NCI-H526 (cell line): ENCODE measurements at regions not wholly inside any gene's neighbourhood (a gene's known extent, or its start where the extent isn't known, plus 50 kb on each side); places are given as distances from the start of the nearest gene placed in this dataset.
"Not testable (repeated sequence)": the region's sequence is repeated elsewhere in the genome, so short reads cannot be mapped to it uniquely, and the experiment has no call there.

Experiments
- DNase-seq, 2 experiments: peaks; one replicate each; lab custom pipeline; 2025; lab: John Stamatoyannopoulos, UW

DNA sequence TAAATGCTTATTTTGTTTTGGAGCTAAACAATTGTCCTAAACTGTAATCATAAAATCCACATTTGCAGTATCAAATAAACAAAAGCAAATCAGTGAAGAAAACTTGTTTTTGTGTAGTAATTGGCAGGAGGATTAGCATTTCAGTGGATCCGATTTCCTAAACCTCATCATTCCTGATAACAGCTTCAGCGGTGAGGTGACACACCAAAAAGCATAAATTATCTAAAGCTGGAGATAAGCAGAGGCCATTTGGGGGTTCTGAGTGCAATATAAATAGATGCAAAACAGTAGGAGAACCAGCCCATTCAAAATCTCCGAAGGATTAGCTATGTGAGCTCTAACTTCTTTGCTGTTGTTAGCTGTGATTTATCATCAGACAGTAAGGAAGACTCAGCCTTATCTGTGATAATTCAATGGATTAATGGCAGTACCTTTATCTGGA is 235.8 kb downstream of the EPHA7 start:
- peak in 1 of 2 experiments; percentile 19 for DNase-seq

DNA sequence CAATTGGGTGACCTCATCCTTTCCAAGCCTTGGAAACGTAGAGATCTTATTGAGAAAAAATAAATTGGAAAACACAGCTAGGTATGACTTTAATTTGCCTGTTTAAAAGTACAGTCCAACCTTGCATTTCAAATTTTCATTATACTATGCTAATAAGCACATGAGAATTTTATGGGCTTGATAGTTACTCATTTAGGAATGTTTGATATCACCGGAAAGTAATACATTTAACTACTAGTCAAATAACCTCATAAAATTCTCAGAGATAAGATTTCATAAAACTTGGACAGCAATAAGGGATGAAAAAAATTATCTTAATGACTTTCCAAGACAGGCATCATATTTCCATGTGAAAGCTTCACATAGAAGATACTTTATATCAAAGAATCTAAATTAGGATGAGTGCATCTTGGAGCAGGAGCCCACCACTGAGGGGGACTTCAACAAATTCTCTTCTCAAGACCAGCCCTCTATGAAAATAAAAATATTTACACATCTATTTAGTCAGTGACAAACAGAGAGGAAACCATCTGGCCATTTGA is 236.3 kb downstream of the EPHA7 start:
- peak; percentile 10 to 27 for DNase-seq

DNA sequence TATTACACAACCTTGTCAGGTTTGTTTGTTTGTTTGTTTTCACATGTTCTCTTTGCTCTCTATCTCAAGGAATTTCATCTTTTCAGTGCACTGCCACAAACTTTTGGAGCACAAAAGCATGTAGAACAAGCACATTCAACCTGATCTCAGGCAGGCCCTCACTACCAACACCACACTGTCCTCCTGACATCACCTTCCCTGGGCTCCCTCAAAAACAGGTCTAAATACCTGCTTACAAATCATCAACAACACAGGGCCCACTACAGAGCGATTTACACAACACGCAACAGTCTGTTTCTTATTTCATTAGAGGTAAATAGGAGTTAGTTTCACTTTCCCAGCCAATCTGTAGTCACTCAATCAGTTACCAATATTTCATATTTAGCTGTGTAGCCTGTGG is 241.4 kb downstream of the EPHA7 start:
- no peak for DNase-seq

DNA sequence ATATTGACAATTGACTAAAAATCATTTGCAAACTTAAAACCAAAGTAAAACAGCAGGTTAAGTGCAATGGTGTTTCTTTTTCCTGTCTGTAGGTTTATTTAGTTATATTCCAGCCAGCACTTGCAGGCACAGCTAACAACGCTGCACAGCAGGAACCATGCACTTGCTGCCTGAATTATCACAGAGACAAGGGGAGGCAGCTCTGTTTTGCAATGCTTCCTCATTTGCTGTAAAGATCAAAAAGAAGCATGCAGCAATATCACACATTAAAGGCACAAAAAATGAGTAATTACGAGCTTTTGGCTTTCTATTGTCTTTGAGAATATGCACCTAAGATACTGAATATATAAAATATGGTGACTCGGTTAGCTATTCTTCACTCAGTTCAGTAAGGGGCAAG is 241.9 kb downstream of the EPHA7 start:
- no peak for DNase-seq

DNA sequence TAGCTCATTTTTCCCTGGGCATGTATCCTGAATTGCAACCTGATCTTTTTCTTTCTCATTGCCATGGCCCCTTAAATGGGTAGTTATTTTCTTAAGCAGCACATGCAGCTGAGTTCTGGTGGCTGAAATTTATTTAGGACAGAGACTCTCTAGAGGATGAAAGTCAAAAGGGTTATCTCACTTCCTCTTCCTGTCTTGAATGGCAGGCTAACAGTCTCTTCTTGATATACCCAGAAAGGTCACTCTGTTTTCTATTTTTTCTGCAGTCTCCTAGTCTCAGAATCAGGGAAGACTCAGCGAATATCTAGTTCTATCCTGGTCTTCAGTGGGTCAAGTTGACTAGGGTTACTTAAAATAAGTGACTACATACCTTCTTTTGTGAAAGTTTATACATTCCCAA is 243.3 kb downstream of the EPHA7 start:
- no peak for DNase-seq

DNA sequence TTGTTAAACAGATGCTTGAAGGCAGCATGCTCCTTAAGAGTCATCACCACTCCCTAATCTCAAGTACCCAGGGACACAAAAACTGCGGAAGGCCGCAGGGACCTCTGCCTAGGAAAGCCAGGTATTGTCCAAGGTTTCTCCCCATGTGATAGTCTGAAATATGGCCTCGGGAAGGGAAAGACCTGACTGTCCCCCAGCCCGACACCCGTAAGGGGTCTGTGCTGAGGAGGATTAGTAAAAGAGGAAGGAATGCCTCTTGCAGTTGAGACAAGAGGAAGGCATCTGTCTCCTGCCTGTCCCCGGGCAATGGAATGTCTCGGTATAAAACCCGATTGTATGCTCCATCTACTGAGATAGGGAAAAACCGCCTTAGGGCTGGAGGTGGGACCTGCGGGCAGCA is 245.8 kb downstream of the EPHA7 start:
- DNase-seq = not testable (repeated sequence)

DNA sequence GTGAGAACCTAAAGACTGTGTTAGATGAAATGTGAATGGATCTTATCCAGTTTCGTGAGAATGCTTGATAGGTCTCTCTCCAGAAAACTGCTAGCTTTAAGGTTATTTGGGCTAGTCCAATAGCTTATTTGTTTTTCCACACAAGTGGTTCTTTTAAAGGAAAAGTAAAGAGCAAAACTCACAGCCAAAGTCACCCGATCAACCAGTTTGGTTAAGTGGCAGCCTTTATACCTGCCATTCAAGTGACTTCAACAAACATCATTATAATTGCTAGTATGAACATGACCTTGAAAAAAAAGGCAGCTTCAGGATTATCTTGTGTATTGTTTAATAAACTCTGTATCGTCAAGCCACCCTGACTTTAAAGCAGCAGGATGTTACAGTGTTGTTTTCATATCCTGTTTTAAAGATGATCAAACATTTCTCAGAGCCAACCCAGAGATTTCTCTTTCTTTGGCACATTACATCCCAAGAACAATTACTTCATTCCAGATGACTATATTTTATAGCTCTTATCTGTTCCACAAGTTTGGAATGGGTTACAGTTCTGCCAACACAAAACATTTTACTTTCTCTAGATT is 253.4 kb downstream of the EPHA7 start:
- DNase-seq = no peak

DNA sequence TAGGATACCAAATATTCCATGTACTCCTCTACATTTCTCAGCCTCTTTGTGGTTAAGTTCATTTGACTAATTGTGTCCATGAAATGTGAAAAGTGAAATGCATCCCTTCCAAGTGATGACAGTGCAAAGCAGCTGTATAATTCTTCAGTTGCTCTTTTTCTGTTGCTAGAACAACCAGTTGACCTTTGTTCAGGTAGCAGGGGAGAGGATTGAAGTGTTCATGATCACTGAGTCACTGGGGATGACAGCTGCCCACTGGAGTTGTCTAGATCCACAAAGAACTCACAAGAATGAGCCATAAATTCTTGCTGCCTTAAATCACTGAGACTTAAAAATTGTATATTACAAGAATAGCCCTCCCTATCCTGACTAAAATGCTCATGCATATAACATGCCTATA is 254.6 kb downstream of the EPHA7 start:
- peak; percentile 90 to 94 for DNase-seq

DNA sequence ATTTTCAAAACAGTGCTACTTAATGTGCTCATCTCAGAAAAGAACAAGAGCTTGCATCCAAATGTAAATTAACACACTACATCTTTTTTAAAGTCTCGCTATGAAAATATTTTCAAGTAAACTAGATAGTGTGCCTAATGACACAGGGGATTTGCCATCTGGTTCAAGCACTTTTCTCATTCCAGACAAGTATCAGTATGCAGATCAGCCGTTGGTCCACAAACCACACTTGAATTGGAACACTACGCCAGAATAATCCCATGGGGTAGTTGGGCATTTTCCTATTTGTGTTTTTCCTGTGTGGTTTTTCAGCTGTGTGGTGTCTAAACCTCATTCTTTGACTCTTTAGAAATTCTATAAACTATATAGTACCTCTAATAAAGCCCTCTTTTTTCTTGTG is 256.2 kb downstream of the EPHA7 start:
- DNase-seq = peak; percentile 19 to 63

DNA sequence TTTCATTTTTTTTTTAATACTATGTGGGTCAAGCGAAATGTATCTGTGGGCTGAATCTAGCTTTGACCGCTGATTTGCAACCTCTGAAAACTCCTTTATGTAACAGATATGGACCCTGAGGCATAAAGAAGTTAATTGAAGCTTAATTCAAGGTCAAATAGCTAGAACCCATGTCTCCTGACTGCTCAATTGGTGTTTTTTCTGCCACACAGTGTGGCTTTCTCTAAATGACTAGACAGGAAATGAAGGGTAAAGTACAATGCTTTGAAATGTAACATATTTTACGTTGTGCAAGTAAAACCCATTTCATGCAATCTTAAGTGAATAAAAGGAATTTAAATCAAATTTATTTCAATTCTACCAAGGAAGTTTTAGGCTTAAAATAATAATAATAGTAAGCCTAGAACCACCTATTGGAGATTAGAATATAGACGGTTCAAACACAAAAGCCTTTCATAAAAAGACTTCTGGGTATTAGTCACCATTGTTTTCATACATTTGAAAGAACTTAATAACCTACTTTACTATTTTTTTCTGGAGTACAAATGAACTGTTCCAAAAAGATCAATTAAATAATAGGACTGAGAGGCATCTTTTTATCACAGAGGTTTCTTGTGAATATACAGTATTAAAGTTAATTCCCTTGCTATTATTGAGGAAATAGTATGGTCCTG is 279.8 kb downstream of the EPHA7 start:
- DNase-seq = no peak

DNA sequence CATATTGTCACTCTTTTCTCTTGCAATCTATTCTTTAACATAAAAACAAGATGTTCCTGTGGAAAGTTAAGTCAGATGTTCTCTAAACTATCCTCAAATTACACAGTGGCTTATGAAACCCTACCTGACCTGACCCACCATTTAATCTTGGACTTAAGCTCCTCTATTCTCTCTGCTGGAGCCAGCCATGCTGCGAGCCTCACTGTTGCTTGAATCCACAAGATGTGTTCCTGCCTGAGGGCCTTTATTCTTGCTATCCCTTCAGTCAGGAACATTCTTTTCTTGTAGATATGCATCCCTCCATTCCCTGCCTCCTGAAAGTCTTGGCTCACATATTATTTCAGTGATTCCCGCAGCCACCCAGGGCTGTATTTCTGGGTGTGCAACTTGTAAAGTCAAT is 283.2 kb downstream of the EPHA7 start:
- no peak for DNase-seq

DNA sequence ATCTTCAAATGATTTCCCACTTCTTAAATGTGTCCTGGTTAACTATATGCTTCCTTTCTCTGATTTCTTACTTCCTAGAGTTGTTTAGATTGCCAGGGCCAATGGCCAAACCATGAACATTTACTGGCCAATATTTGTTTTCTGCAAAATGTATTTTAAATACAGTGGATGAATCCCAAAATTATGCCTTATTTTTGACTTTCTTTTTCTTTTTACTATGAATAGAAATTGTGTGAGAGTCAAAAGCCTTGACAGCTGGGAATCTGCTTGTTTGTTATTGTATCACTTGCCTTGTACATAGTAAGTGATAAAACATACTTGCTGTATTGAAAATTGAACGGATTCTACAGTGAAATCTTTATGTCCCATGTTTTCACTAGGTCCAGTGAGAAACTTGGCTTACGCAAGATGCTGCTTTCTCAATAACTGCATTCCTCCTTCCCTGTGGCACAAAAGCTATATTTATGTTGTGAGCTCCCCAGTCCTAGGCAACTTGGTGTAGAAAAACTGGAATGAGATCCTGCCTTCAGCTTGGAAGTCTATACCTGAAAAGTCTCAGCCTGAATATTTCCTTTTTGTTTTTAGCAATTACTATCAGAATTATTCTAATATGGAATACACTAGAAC is 295.2 kb downstream of the EPHA7 start:
- no peak for DNase-seq

DNA sequence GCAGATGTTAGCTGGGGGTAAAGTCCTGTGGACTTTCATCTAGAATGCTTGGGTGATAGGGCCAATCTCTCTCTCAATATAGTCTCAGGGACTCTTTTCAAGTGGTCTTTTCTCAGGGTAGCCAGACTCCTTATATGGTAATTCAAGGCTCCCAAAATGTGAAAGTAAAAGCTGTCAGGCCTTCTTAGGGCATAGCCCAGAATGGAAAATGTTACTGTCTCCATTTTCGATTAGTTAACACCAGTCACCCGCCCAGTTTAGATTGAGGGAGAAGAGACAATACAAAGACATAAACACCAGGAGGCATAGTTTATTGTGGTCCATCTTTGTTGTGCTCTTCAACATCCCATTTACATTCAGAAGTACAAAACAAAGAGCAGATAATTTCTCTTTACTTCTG is 295.8 kb downstream of the EPHA7 start:
- DNase-seq = no peak

DNA sequence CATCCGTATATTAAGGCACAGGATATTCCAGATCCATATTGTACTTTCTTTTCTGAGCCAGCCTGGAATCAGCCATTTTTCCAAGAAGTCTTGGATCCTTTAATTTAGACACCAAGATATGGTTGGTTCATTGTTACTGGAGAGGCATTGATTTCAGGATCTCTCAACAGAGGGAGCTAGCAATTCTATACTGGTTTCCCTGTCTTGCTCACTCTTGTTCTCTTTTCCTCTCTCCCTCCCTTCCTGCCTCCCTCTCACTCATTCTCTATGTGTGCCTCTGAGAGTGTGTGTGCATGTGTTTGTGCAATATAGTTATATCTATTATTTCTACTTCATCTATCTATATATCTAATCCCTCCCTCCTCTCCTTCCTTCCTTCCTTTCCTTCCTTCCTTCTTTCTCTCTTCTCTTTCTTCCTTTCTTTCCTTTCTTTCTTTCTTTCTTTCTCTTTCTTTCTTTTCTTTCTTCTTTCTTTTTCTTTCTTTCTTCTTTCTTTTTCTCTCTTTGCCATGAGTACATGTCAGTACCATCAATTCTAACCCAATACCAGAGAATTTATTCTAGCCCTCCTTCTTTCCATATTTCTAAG is 299.1 kb downstream of the EPHA7 start:
- DNase-seq = no peak

DNA sequence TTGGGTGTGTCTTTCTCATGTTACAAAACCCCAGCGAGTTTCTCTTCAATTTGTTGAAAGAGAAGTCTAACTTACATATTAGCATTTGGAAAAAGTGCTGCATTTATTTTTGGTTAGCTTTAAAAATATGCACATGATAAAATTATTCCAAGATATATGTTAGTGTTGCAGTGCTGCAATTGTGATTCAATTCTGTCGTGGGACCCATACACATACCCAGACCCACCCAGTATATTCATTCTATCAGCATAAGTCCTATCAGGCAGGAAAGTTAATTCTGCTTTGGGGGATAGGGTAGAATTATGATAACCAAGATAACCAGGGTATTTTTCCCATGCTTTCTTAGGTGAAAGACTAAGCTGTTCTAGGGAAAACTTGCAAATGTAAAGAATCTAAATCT is 313.5 kb downstream of the EPHA7 start:
- no peak for DNase-seq

DNA sequence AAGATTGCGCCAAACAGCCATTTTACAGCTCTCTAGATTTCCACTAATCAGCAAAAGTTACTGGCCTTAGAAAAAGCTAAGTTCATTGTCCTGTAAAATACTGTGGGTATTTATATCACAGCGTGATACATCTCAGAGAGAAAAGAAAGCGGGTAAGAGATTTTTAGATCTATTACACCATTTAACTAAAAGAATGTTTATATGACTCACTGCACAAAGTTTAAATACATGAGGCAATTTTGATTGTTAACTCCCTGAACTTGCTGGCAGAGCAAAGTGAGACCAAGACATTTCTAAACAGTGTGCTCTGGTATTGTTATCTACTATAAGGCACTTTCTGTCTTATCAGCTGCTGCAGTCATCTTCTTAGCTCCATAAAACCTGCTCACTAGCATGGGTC is 314.3 kb downstream of the EPHA7 start:
- DNase-seq = no peak

DNA sequence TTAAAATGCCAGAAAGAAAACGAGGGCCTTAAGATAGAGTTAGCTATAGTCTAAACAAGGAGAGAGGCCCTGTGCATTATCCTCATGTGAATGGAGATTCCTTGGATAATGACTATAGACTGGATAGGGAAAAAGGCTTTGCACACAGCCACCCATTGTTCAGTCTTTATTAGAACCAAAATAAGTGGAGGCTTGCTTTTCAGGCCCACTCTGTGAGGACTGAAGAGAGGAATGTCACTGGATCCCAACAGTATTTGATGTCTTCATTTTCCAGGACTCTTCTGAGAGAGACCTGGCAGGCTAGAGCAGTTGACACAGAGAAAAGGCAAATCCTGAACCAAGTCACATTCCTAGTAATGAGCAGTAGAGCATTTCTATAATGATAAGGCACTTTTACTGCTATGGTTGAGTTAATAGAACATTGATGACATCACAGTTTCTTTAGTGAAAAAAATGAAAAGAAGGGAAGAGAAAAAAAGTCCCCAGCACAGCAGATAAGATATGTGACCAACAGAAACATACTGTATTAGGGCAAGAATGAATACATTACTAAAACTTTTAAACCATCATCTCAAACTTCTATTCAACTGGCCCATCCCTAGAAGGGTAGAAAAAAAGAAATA is 315.1 kb downstream of the EPHA7 start:
- no peak for DNase-seq

DNA sequence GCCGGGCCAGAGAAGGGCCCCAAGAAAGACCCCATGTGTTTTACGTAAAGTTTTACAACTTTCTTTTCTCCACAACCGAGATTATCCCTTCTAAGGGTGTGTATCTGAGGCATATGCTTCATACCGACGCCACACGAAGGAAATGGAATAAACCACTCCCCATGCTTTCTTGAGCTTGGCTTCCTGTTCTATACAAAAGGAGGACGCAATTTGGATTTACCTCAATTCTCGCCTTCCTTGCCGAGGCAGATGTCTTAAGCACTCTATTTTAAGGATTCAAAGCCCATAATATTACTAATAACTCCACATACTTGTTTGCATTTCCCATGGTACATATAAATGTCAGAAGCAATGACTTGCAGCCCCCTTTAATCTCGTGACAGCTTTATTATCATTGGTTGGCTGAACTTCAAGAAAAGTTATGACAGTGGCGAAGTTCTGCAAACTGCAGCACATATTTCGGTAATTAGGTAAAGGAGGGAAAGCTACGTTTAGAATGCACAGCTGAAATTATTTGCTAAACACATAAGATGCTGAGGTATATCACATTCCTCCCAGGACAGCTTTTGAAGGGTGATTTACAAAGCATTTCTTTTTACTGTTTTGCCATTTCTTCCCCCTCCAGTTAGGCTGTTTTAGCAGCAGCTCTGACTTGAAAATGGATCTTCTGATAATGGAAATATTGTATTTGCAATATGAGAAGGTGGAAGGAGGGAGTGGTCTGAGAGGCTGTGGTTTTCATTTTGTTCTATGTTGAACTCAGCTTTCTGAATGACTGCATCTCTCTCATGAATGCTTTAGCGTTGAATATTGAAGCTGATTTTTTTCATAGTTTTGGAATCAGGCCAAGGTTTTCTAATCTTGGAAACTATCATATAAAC is 330.5 kb downstream of the EPHA7 start:
- no peak for DNase-seq

DNA sequence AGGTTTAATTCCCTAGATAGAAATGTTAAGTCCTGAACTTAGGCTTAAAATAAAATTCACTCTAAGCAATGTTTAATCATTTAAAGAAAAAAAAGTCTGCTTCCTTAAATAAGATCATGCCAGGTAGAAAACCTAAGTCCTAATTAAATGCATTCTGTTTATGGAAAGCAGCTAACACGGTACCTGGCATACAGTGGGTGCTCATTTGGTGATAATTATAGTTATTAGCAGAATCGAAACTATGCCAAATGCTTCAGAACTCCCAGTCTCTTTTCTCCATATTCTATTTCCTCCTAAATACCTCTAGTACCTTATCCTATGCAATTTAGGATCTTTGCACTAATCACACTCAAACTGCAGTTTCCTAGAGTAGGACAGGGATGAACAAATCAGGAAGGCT is 331.8 kb downstream of the EPHA7 start:
- DNase-seq = no peak

DNA sequence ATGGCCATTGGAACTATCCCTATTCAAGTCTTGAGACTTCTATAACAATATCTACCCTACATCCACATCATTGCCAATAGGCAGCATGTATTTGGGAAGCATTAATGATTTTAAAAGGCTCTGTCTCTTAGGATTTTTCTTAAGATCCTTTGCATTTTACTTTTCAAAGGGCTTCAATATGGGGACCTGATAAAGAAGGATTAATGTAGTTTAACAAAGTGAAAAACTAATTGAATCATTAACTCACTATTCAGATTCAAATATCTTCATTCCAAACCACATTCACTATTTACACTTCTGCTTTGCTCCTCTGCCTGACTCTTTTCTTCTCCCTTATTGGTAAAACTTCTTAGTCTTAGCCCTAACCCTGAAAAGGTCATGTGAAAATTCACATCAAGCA is 333.0 kb downstream of the EPHA7 start:
- DNase-seq = no peak
